Midbrain (tissue), 1 donor: ENCODE measurements at regions not wholly inside any gene's neighbourhood (a gene's known extent, or its start where the extent isn't known, plus 50 kb on each side); places are given as distances from the start of the nearest gene placed in this dataset.

Source experiments
- DNase-seq: peaks from one replicate; lab custom pipeline; 2025; lab: John Stamatoyannopoulos, UW

- no peak for DNase-seq
Observed at GRCh38 chr2:140061240-140061639, 1281.0 kb upstream of the NXPH2 start.

GRCh38 chr2:140057928-140058327 is 1277.7 kb upstream of the NXPH2 start:
- no peak for DNase-seq

GRCh38 chr2:140041811-140042210 is 1261.6 kb upstream of the NXPH2 start:
- no peak for DNase-seq

GRCh38 chr2:140041239-140041638 is 1261.0 kb upstream of the NXPH2 start:
- DNase-seq, result no peak

- DNase-seq, result no peak
Observed at GRCh38 chr2:140033638-140034037, 1253.4 kb upstream of the NXPH2 start.

- no peak for DNase-seq
Observed at GRCh38 chr2:140027966-140028365, 1247.8 kb upstream of the NXPH2 start.

GRCh38 chr2:140027320-140027719 is 1247.1 kb upstream of the NXPH2 start:
- DNase-seq, result no peak

GRCh38 chr2:140023291-140023690 is 1243.1 kb upstream of the NXPH2 start:
- DNase-seq, result no peak

GRCh38 chr2:140018541-140018940 is 1238.4 kb upstream of the NXPH2 start:
- no peak for DNase-seq

GRCh38 chr2:140014204-140014546 is 1234.0 kb upstream of the NXPH2 start:
- DNase-seq, result no peak

GRCh38 chr2:140013545-140014203 is 1233.5 kb upstream of the NXPH2 start:
- DNase-seq, result no peak

- DNase-seq, result no peak
Observed at GRCh38 chr2:140011287-140011686, 1231.1 kb upstream of the NXPH2 start.

- no peak for DNase-seq
Observed at GRCh38 chr2:140002110-140002509, 1221.9 kb upstream of the NXPH2 start.

- DNase-seq, result no peak
Observed at GRCh38 chr2:139992711-139993345, 1212.6 kb upstream of the NXPH2 start.

- DNase-seq, result no peak
Observed at GRCh38 chr2:139992078-139992477, 1211.9 kb upstream of the NXPH2 start.

GRCh38 chr2:139990646-139991335 is 1210.6 kb upstream of the NXPH2 start:
- no peak for DNase-seq

- DNase-seq, result no peak
Observed at GRCh38 chr2:139969323-139969722, 1189.1 kb upstream of the NXPH2 start.

- no peak for DNase-seq
Observed at GRCh38 chr2:139968588-139968987, 1188.4 kb upstream of the NXPH2 start.

GRCh38 chr2:139967665-139968064 is 1187.5 kb upstream of the NXPH2 start:
- no peak for DNase-seq

GRCh38 chr2:139964721-139965440 is 1184.7 kb upstream of the NXPH2 start:
- no peak for DNase-seq

GRCh38 chr2:139963863-139964355 is 1183.7 kb upstream of the NXPH2 start:
- no peak for DNase-seq

GRCh38 chr2:139949242-139949972 is 1169.2 kb upstream of the NXPH2 start:
- DNase-seq, result no peak
